KMS-11 (cell line): ENCODE measurements at regions not wholly inside any gene's neighbourhood (a gene's known extent, or its start where the extent isn't known, plus 50 kb on each side); places are given as distances from the start of the nearest gene placed in this dataset.

Experiments
- H2AFZ ChIP-seq: fragments of 200-600 bp; sonication (generic); 2 replicates; pipeline ENCODE4 v1.6.1; 2016; ENCODE audit warnings: antibody characterized with exemption, mixed run types, low read depth
- H3K27ac ChIP-seq: fragments of 200-600 bp; sonication (generic); 2 replicates; pipeline ENCODE4 v1.6.1; 2016; ENCODE audit warnings: mild to moderate bottlenecking, mixed run types
- H3K27me3 ChIP-seq: fragments of 200-600 bp; sonication (generic); 2 replicates; pipeline ENCODE4 v1.6.1; 2017; ENCODE audit warnings: mild to moderate bottlenecking, low read depth, mixed run types, moderate library complexity; ENCODE audit not compliant: insufficient read depth
- H3K36me3 ChIP-seq: fragments of 200-600 bp; sonication (generic); 2 replicates; pipeline ENCODE4 v1.6.1; 2017; ENCODE audit warnings: mild to moderate bottlenecking, mixed run types; ENCODE audit not compliant: insufficient read depth
- H3K4me1 ChIP-seq: fragments of 200-600 bp; sonication (generic); 2 replicates; pipeline ENCODE4 v1.6.1; 2016; ENCODE audit warnings: mild to moderate bottlenecking, low read depth, mixed run types; ENCODE audit not compliant: poor library complexity, severe bottlenecking
- H3K4me2 ChIP-seq: fragments of 200-600 bp; sonication (generic); 2 replicates; pipeline ENCODE4 v1.7.0; 2016; ENCODE audit warnings: mild to moderate bottlenecking, mixed run types
- H3K4me3 ChIP-seq: fragments of 200-600 bp; sonication (generic); IDR thresholded peaks from 2 replicates; pipeline ENCODE4 v1.6.1; 2017; ENCODE audit warnings: low read depth, low read length, mixed read lengths; ENCODE audit not compliant: insufficient read depth
- H3K79me2 ChIP-seq: fragments of 200-600 bp; sonication (generic); 2 replicates; pipeline ENCODE4 v1.6.1; 2016; ENCODE audit warnings: low read depth, mixed run types; ENCODE audit not compliant: insufficient read depth
- H3K9ac ChIP-seq: fragments of 200-600 bp; sonication (generic); 2 replicates; pipeline ENCODE4 v1.6.1; 2016; ENCODE audit warnings: mild to moderate bottlenecking, mixed run types
- H4K20me1 ChIP-seq: fragments of 200-600 bp; sonication (generic); 2 replicates; pipeline ENCODE4 v1.6.1; 2016; ENCODE audit warnings: mild to moderate bottlenecking, mixed run types; ENCODE audit not compliant: insufficient read depth
- TF ChIP-seq, protein P1 (sequence below): fragments of 200-600 bp; sonication (generic); conservative IDR thresholded peaks from 2 replicates; pipeline ENCODE4 v1.6.1; 2017; ENCODE audit warnings: low read depth, mild to moderate bottlenecking, antibody characterized with exemption, low read length, moderate library complexity, mixed read lengths

DNA sequence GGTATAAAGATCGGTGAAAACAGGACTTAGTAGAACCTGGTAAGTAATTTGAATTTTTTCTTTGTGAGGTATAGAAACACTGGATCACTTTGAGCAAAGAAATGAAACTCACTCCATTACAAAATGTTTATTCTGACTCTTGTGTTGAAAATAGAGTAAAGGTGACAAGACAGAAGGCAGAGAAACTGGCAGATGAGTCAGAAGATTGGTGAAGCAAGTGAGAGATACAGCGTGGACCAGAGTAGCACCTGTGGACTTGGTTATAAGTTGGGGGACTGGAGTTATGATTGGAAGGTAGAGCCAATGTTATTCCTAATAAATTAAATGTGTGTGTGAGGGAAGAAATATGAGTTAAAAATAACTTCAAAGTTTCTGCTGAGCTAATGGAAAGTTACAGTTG lies 620.9 kb downstream of the ZWINT start:
- Histone ChIP-seq H3K36me3 (no peaks in the 10 kb centered on the region), H2AFZ (no peak overlapping the region), H3K79me2 (no peaks in the 10 kb centered on the region), H3K4me3 (no peak overlapping the region), H3K9ac (no peak overlapping the region), H4K20me1 (no peaks in the 10 kb centered on the region), H3K27me3 (no peaks in the 10 kb centered on the region), H3K27ac (no peak overlapping the region), H3K4me2 (no peak overlapping the region), H3K4me1 (no peaks in the 10 kb centered on the region)
- TF ChIP-seq, protein P1, sequence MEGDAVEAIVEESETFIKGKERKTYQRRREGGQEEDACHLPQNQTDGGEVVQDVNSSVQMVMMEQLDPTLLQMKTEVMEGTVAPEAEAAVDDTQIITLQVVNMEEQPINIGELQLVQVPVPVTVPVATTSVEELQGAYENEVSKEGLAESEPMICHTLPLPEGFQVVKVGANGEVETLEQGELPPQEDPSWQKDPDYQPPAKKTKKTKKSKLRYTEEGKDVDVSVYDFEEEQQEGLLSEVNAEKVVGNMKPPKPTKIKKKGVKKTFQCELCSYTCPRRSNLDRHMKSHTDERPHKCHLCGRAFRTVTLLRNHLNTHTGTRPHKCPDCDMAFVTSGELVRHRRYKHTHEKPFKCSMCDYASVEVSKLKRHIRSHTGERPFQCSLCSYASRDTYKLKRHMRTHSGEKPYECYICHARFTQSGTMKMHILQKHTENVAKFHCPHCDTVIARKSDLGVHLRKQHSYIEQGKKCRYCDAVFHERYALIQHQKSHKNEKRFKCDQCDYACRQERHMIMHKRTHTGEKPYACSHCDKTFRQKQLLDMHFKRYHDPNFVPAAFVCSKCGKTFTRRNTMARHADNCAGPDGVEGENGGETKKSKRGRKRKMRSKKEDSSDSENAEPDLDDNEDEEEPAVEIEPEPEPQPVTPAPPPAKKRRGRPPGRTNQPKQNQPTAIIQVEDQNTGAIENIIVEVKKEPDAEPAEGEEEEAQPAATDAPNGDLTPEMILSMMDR, result no peak

DNA sequence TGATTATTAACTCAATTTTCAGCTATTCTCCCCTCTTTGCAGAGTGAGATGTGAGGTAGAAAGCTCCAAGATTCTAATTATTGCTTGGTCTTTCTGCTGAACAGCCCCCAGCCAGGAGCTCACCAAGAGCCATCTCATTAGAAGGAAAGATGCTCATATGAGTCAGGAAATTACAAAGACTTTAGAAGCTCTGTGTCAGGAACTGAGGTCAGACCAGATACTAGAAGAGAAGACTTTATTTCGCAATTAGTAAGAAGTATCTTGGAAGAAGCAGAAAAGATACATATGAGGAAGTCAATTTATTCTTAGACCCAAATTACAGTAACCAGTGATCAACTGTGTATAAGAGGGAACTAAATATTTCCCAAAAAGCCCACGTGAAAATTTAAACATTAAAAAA lies 626.9 kb downstream of the ZWINT start:
- TF ChIP-seq, protein P1, result no peak
- Histone ChIP-seq H3K4me3 (no peak overlapping the region), H3K27me3 (no peaks in the 10 kb centered on the region), H3K27ac (no peak overlapping the region), H3K79me2 (no peaks in the 10 kb centered on the region), H3K4me1 (no peaks in the 10 kb centered on the region), H2AFZ (no peak overlapping the region), H4K20me1 (no peaks in the 10 kb centered on the region), H3K9ac (no peak overlapping the region), H3K36me3 (no peaks in the 10 kb centered on the region), H3K4me2 (no peak overlapping the region)

DNA sequence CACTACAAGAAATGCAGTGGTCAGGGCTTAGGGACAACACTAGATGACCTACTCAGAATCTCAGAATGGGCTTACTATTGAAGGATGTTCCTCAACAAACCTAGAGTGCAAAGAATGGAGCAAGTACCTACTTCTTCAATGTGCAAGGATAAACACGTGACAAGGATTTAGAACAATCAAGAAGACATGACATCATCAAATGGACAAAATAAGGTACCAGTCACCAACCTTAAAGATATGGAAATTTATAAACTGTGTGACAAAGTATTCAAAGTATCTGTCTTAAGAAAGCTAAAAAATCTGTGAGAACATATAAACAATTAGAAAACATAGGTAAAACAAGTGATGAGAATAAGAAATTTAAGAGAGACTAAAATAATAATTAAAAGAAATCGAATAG lies 656.1 kb downstream of the ZWINT start:
- no peak overlapping the region for H3K4me2 ChIP-seq
- no peak overlapping the region for H3K4me3 ChIP-seq
- no peaks in the 10 kb centered on the region for H3K27me3 ChIP-seq
- no peak overlapping the region for H2AFZ ChIP-seq
- H3K79me2 ChIP-seq, result no peaks in the 10 kb centered on the region
- H3K9ac ChIP-seq, result no peak overlapping the region
- TF ChIP-seq, protein P1, result no peak
- H3K27ac ChIP-seq, result no peak overlapping the region
- H4K20me1 ChIP-seq, result no peaks in the 10 kb centered on the region
- no peaks in the 10 kb centered on the region for H3K4me1 ChIP-seq
- H3K36me3 ChIP-seq, result no peaks in the 10 kb centered on the region

DNA sequence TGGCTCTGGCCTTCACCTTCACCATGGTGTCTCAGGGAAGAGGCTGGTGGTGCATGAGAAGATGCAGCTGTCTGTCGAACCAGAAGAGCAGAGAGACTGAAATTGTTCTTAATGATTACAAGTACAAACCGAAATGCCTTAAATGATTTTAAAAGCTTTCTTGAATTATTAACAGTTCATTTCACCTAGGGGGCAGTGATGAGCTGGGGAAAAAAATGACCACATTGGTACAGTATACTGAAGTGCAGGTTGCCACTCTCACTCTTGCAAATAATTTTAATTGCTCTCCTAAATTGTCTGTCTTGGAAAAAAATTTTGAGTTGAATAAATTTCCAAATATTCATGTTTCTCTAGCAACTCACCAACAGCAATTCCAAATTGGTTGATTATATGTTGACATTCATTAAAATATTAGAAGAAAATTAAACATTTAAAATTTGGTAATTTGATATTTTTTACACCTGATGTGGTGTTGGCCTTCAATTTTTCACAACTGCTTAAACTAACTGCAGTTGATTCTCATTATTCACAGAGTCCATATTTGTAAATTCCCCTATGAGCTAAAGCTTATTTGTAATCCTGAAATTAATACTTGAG lies 692.6 kb downstream of the ZWINT start:
- Histone ChIP-seq H3K27me3 (no peaks in the 10 kb centered on the region), H3K9ac (no peak overlapping the region), H3K4me2 (no peak overlapping the region), H4K20me1 (no peaks in the 10 kb centered on the region), H3K79me2 (no peaks in the 10 kb centered on the region), H3K27ac (no peak overlapping the region), H3K4me3 (no peak overlapping the region), H3K36me3 (no peaks in the 10 kb centered on the region; the same call in 1 of the 2 replicates), H3K4me1 (no peaks in the 10 kb centered on the region), H2AFZ (no peak overlapping the region)
- TF ChIP-seq, protein P1, result peak; percentile 63
